GM12892 (cell line): ENCODE measurements at regions not wholly inside any gene's neighbourhood (a gene's known extent, or its start where the extent isn't known, plus 50 kb on each side); places are given as distances from the start of the nearest gene placed in this dataset.
"Not testable (repeated sequence)": the region's sequence is repeated elsewhere in the genome, so short reads cannot be mapped to it uniquely, and the experiment has no call there.

Source experiments
- POLR2A ChIP-seq: IDR thresholded peaks from 2 replicates; pipeline ENCODE4 v1.6.1; 2011; ENCODE audit warnings: low read depth, low read length, control low read depth
- POLR2AphosphoS5 ChIP-seq: IDR thresholded peaks from 2 replicates; pipeline ENCODE4 v1.6.1; 2011; ENCODE audit warnings: low read depth, low read length, control low read depth
- TAF1 ChIP-seq: IDR thresholded peaks from 2 replicates; pipeline ENCODE4 v1.6.1; 2011; ENCODE audit warnings: low read depth, mild to moderate bottlenecking, control low read depth, low read length, borderline replicate concordance

DNA sequence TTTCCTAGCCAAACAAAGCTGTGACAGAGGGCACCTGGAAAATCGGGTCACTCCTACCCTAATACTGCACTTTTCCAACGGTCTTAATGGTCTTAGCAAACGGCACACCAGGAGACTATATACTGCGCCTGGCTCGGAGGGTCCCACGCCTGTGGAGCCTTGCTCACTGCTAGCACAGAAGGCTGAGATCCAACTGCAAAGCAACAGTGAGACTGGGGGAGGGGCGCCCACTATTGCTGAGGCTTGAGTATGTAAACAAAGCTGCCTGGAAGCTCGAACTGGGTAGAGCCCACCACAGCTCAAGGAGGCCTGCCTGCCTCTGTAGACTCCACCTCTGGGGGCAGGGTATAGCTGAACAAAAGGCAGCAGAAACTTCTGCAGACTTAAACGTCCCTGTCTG lies 931.7 kb upstream of the ATXN7L3B start:
- not testable (repeated sequence) for TF ChIP-seq TAF1, POLR2AphosphoS5, POLR2A
